Keratinocyte (primary cell): ENCODE measurements at regions not wholly inside any gene's neighbourhood (a gene's known extent, or its start where the extent isn't known, plus 50 kb on each side); places are given as distances from the start of the nearest gene placed in this dataset.

Experiments
- DNase-seq: peaks from one replicate; pipeline ENCODE4 v3.0.0-alpha.2; 2011; ENCODE audit warnings: low read depth, missing footprints, low spot score
- FAIRE-seq: peaks from 2 replicates; lab custom pipeline; 2011; peaks lifted over from hg19 to GRCh38; lab: Jason Lieb, UNC
- H2AFZ ChIP-seq: 2 replicates; pipeline ENCODE4 v1.6.0; 2012; ENCODE audit warnings: low read length, control low read depth, inconsistent platforms; ENCODE audit not compliant: control insufficient read depth
- H3K27ac ChIP-seq: 2 replicates; pipeline ENCODE4 v1.5.1; 2011; ENCODE audit warnings: low read length; ENCODE audit not compliant: control insufficient read depth, insufficient read depth
- H3K27me3 ChIP-seq: 3 replicates; pipeline ENCODE4 v1.6.0; 2011; ENCODE audit warnings: low read length; ENCODE audit not compliant: control insufficient read depth, insufficient read depth; ENCODE audit errors: extremely low read depth
- H3K36me3 ChIP-seq, 2 experiments: 2 replicates in 1 of 2; 3 replicates in 1 of 2; pipeline ENCODE4 v1.5.1; 2011; ENCODE audit warnings: low read length in 2 of 2, mild to moderate bottlenecking in 1 of 2; ENCODE audit not compliant: control insufficient read depth in 2 of 2, insufficient read depth in 2 of 2; ENCODE audit errors: extremely low read depth in 1 of 2
- H3K4me1 ChIP-seq: 3 replicates; pipeline ENCODE4 v1.5.1; 2011; ENCODE audit warnings: low read length; ENCODE audit not compliant: control insufficient read depth, insufficient read depth; ENCODE audit errors: extremely low read depth
- H3K4me2 ChIP-seq: 3 replicates; pipeline ENCODE4 v1.6.0; 2011; ENCODE audit warnings: low read depth, low read length; ENCODE audit not compliant: control insufficient read depth, insufficient read depth; ENCODE audit errors: extremely low read depth
- H3K4me3 ChIP-seq, 3 experiments: fragments of 200-600 bp in 1 of 3; sonication (generic) in 1 of 3; 2 replicates in 2 of 3; 3 replicates in 1 of 3; pipeline ENCODE4 v1.5.1; 2011 to 2016; ENCODE audit warnings: low read length in 3 of 3, mild to moderate bottlenecking in 3 of 3, control low read depth in 2 of 3, inconsistent platforms in 1 of 3, low read depth in 1 of 3, mixed read lengths in 1 of 3, mixed run types in 1 of 3, moderate library complexity in 1 of 3; ENCODE audit not compliant: control insufficient read depth in 2 of 3, insufficient read depth in 2 of 3; ENCODE audit errors: extremely low read depth in 1 of 3
- H3K79me2 ChIP-seq: 2 replicates; pipeline ENCODE4 v1.6.0; 2012; ENCODE audit warnings: low read length; ENCODE audit not compliant: control insufficient read depth, insufficient read depth
- H3K9ac ChIP-seq: 3 replicates; pipeline ENCODE4 v1.6.0; 2011; ENCODE audit warnings: low read length; ENCODE audit not compliant: control insufficient read depth, insufficient read depth; ENCODE audit errors: extremely low read depth
- H3K9me1 ChIP-seq: 3 replicates; pipeline ENCODE4 v1.6.0; 2011; ENCODE audit warnings: low read length; ENCODE audit not compliant: control insufficient read depth, insufficient read depth; ENCODE audit errors: extremely low read depth
- H3K9me3 ChIP-seq: 2 replicates; pipeline ENCODE4 v1.5.1; 2012; ENCODE audit warnings: low read depth, low read length; ENCODE audit not compliant: control insufficient read depth
- H4K20me1 ChIP-seq: 3 replicates; pipeline ENCODE4 v1.6.0; 2011; ENCODE audit warnings: low read length; ENCODE audit not compliant: control insufficient read depth, insufficient read depth; ENCODE audit errors: extremely low read depth
- CTCF ChIP-seq, 3 experiments: IDR thresholded peaks in 1 of 3; conservative IDR thresholded peaks in 1 of 3; optimal IDR thresholded peaks in 1 of 3; 2 replicates in 2 of 3; 3 replicates in 1 of 3; pipeline versions ENCODE3 to v1.5.1; 2011; ENCODE audit warnings: low read length in 3 of 3, mild to moderate bottlenecking in 3 of 3, moderate library complexity in 2 of 3, control low read depth in 1 of 3, inconsistent platforms in 1 of 3; ENCODE audit not compliant: insufficient read depth in 2 of 3; ENCODE audit errors: extremely low read depth in 1 of 3
- EZH2 ChIP-seq: IDR thresholded peaks from one replicate; pipeline ENCODE4 v1.6.1; 2012; ENCODE audit warnings: inconsistent platforms, mild to moderate bottlenecking, low read length, moderate library complexity
- dilution Hi-C: fragments of 300-500 bp; cut with MboI; formaldehyde crosslinking; loops from one replicate; pipeline ENCODE4 v1.7.0; 2020; ENCODE audit warnings: low sequenced_read_pairs; ENCODE audit not compliant: extremely low pct_ligation_motif_present

GRCh38 chr5:174358276-174358675 lies 312.8 kb downstream of the NSG2 start:
- no peak for FAIRE-seq
- Histone ChIP-seq H4K20me1 (no peaks in the 10 kb centered on the region), H3K4me3 (no peak overlapping the region), H3K9ac (no peak overlapping the region), H3K36me3 (no peaks in the 10 kb centered on the region), H3K27me3 (no peaks in the 10 kb centered on the region), H3K9me1 (no peaks in the 10 kb centered on the region), H3K9me3 (no peaks in the 10 kb centered on the region), H2AFZ (no peak overlapping the region), H3K79me2 (no peaks in the 10 kb centered on the region), H3K4me1 (no peaks in the 10 kb centered on the region), H3K4me2 (no peak overlapping the region), H3K27ac (no peak overlapping the region)
- DNase-seq = no peak
- TF ChIP-seq EZH2 = no peak
- TF ChIP-seq CTCF (optimal IDR thresholded peaks at IDR 0.05 in 1 of 3, IDR thresholded peaks at IDR 0.05 in 1 of 3, conservative IDR thresholded peaks at IDR 0.05 in 1 of 3; ENCODE audit: extremely low read depth in 1 of 3, insufficient read depth in 2 of 3, low read length in 3 of 3) = no peak
- dilution Hi-C loops = no loop called here

- H3K9me3 ChIP-seq = no peaks in the 10 kb centered on the region
- no peak overlapping the region for H3K27ac ChIP-seq
- no peaks in the 10 kb centered on the region for H3K9me1 ChIP-seq
- no peak overlapping the region for H3K9ac ChIP-seq
- FAIRE-seq (no peak), DNase-seq (no peak)
- H3K4me2 ChIP-seq = no peak overlapping the region
- no peaks in the 10 kb centered on the region for H4K20me1 ChIP-seq
- no peaks in the 10 kb centered on the region for H3K36me3 ChIP-seq
- H3K79me2 ChIP-seq = no peaks in the 10 kb centered on the region
- TF ChIP-seq CTCF (optimal IDR thresholded peaks at IDR 0.05 in 1 of 3, IDR thresholded peaks at IDR 0.05 in 1 of 3, conservative IDR thresholded peaks at IDR 0.05 in 1 of 3; ENCODE audit: extremely low read depth in 1 of 3, insufficient read depth in 2 of 3, low read length in 3 of 3) (no peak), EZH2 (no peak)
- no peaks in the 10 kb centered on the region for H3K27me3 ChIP-seq
- H2AFZ ChIP-seq = no peak overlapping the region
- no peaks in the 10 kb centered on the region for H3K4me1 ChIP-seq
- no peak overlapping the region for H3K4me3 ChIP-seq
- dilution Hi-C loops = no loop called here
Measured at GRCh38 chr5:174359071-174359470, 313.6 kb downstream of the NSG2 start.
